ENCODE measurements at regions not wholly inside any gene's neighbourhood (a gene's known extent, or its start where the extent isn't known, plus 50 kb on each side); places are given as distances from the start of the nearest gene placed in this dataset.

GRCh38 chr4:148984951-148985350, 542.7 kb upstream of the NR3C2 start:
- no peak overlapping the region for H3K9ac ChIP-seq (ENCODE audit: insufficient read depth, low read length)
- no peaks in the 10 kb centered on the region for H3K36me3 ChIP-seq (ENCODE audit: control insufficient read depth, insufficient read depth, low read length)
- TF ChIP-seq EZH2 (IDR thresholded peaks at IDR 0.05; ENCODE audit: low read length, missing control alignments) = no peak
- no peak for TF ChIP-seq CTCF (conservative IDR thresholded peaks at IDR 0.05 in 1 of 2, IDR thresholded peaks at IDR 0.05 in 1 of 2; ENCODE audit: low read depth in 1 of 2, low read length in 2 of 2)
- H3K4me2 ChIP-seq (ENCODE audit: extremely low read depth, insufficient read depth, low read length) = no peak overlapping the region
- H3K9me3 ChIP-seq (ENCODE audit: control insufficient read depth, insufficient read depth, low read depth, low read length) = no peaks in the 10 kb centered on the region
- no peaks in the 10 kb centered on the region for H3K27me3 ChIP-seq (ENCODE audit: control insufficient read depth, insufficient read depth, low read length)
- no peaks in the 10 kb centered on the region for H4K20me1 ChIP-seq (ENCODE audit: control insufficient read depth, extremely low read depth, insufficient read depth, low read length)
- H3K4me3 ChIP-seq (replicated peaks in 1 of 4; ENCODE audit: control extremely low read depth in 1 of 4, insufficient read depth in 1 of 4, low read depth in 3 of 4, low read length in 4 of 4) = no peak overlapping the region
- H3K27ac ChIP-seq (ENCODE audit: insufficient read depth, low read length) = no peak overlapping the region
- H3K79me2 ChIP-seq (ENCODE audit: control insufficient read depth, insufficient read depth, low read length) = no peaks in the 10 kb centered on the region
- H2AFZ ChIP-seq (ENCODE audit: low read length) = no peak overlapping the region
- DNase-seq (ENCODE audit: low read depth in 2 of 2) = no peak
- H3K4me1 ChIP-seq (ENCODE audit: control insufficient read depth, extremely low read depth, insufficient read depth, low read length) = no peaks in the 10 kb centered on the region

- Histone ChIP-seq H3K9ac (ENCODE audit: insufficient read depth, low read length) (no peak overlapping the region), H2AFZ (ENCODE audit: low read length) (no peak overlapping the region), H3K27me3 (ENCODE audit: control insufficient read depth, insufficient read depth, low read length) (no peaks in the 10 kb centered on the region), H4K20me1 (ENCODE audit: control insufficient read depth, extremely low read depth, insufficient read depth, low read length) (no peaks in the 10 kb centered on the region), H3K4me3 (replicated peaks in 1 of 4; ENCODE audit: control extremely low read depth in 1 of 4, insufficient read depth in 1 of 4, low read depth in 3 of 4, low read length in 4 of 4) (no peak overlapping the region), H3K36me3 (ENCODE audit: control insufficient read depth, insufficient read depth, low read length) (no peaks in the 10 kb centered on the region), H3K9me3 (ENCODE audit: control insufficient read depth, insufficient read depth, low read depth, low read length) (no peaks in the 10 kb centered on the region), H3K27ac (ENCODE audit: insufficient read depth, low read length) (no peak overlapping the region), H3K4me2 (ENCODE audit: extremely low read depth, insufficient read depth, low read length) (no peak overlapping the region), H3K4me1 (ENCODE audit: control insufficient read depth, extremely low read depth, insufficient read depth, low read length) (no peaks in the 10 kb centered on the region), H3K79me2 (ENCODE audit: control insufficient read depth, insufficient read depth, low read length) (no peaks in the 10 kb centered on the region)
- TF ChIP-seq CTCF (conservative IDR thresholded peaks at IDR 0.05 in 1 of 2, IDR thresholded peaks at IDR 0.05 in 1 of 2; ENCODE audit: low read depth in 1 of 2, low read length in 2 of 2) = no peak
- no peak for TF ChIP-seq EZH2 (IDR thresholded peaks at IDR 0.05; ENCODE audit: low read length, missing control alignments)
- DNase-seq (ENCODE audit: low read depth in 2 of 2) = no peak
Observed at GRCh38 chr4:148982200-148982599, 540.0 kb upstream of the NR3C2 start.

- Histone ChIP-seq H3K4me2 (ENCODE audit: extremely low read depth, insufficient read depth, low read length) (no peak overlapping the region), H3K9me3 (ENCODE audit: control insufficient read depth, insufficient read depth, low read depth, low read length) (no peaks in the 10 kb centered on the region), H3K79me2 (ENCODE audit: control insufficient read depth, insufficient read depth, low read length) (no peaks in the 10 kb centered on the region), H2AFZ (ENCODE audit: low read length) (no peak overlapping the region), H3K4me1 (ENCODE audit: control insufficient read depth, extremely low read depth, insufficient read depth, low read length) (no peaks in the 10 kb centered on the region), H3K4me3 (replicated peaks in 1 of 4; ENCODE audit: control extremely low read depth in 1 of 4, insufficient read depth in 1 of 4, low read depth in 3 of 4, low read length in 4 of 4) (no peak overlapping the region), H3K9ac (ENCODE audit: insufficient read depth, low read length) (no peak overlapping the region), H3K36me3 (ENCODE audit: control insufficient read depth, insufficient read depth, low read length) (no peaks in the 10 kb centered on the region), H4K20me1 (ENCODE audit: control insufficient read depth, extremely low read depth, insufficient read depth, low read length) (no peaks in the 10 kb centered on the region), H3K27me3 (ENCODE audit: control insufficient read depth, insufficient read depth, low read length) (no peaks in the 10 kb centered on the region), H3K27ac (ENCODE audit: insufficient read depth, low read length) (no peak overlapping the region)
- TF ChIP-seq CTCF (conservative IDR thresholded peaks at IDR 0.05 in 1 of 2, IDR thresholded peaks at IDR 0.05 in 1 of 2; ENCODE audit: low read depth in 1 of 2, low read length in 2 of 2) = no peak
- no peak for TF ChIP-seq EZH2 (IDR thresholded peaks at IDR 0.05; ENCODE audit: low read length, missing control alignments)
- no peak for DNase-seq (ENCODE audit: low read depth in 2 of 2)
Observed at GRCh38 chr4:148980782-148981480, 538.7 kb upstream of the NR3C2 start.
